Ammon's horn (tissue), 1 donor: ENCODE measurements at regions not wholly inside any gene's neighbourhood (a gene's known extent, or its start where the extent isn't known, plus 50 kb on each side); places are given as distances from the start of the nearest gene placed in this dataset.

ENCODE experiments used
- DNase-seq: peaks from one replicate; pipeline ENCODE4 v3.0.0-alpha.2; 2016; ENCODE audit warnings: low spot score

- no peak for DNase-seq
These were observed 50.4 kb upstream of the CTNNBL1 start for GRCh38 chr20:37643400-37643799.

DNA sequence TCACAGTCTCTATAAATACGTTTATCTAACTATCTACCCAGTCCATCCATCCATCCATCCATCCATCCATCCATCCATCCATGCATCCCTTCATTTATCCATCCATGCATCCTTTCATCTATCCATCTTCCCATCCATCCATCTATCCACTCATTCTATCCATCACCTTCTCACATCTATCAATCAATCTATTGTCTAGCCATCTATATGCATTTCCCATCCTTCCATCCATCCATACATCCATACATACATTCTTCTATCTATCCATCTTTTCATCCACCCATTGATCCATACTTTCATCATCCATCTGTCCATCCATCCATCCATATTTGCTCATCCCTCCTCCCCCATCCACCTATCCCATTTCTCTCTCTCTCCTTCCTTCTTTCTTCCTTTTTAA lies 51.6 kb upstream of the CTNNBL1 start:
- no peak for DNase-seq

GRCh38 chr20:37640600-37641561 lies 52.9 kb upstream of the CTNNBL1 start:
- no peak for DNase-seq

GRCh38 chr20:37638527-37638926 lies 55.3 kb upstream of the CTNNBL1 start:
- no peak for DNase-seq

DNA sequence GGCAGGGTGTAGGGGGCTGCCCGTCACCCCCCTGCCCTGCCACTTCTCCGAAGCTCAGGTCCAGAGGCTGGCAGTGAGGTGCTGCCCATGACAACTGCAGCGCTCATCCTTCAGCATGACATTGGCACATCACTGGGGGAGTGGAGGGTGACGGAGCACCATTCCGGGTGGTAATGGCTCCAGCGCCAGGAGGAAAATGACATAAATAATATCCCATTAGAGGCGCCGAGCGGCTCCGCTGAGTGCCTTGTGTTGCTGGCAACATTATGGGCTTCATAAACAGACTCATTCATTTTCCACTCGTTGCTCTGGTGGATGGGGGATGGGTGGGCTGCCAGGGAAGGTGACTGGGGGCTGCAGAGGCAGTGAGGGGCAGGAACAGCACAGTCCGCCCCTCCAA lies 56.9 kb upstream of the CTNNBL1 start:
- no peak for DNase-seq

DNA sequence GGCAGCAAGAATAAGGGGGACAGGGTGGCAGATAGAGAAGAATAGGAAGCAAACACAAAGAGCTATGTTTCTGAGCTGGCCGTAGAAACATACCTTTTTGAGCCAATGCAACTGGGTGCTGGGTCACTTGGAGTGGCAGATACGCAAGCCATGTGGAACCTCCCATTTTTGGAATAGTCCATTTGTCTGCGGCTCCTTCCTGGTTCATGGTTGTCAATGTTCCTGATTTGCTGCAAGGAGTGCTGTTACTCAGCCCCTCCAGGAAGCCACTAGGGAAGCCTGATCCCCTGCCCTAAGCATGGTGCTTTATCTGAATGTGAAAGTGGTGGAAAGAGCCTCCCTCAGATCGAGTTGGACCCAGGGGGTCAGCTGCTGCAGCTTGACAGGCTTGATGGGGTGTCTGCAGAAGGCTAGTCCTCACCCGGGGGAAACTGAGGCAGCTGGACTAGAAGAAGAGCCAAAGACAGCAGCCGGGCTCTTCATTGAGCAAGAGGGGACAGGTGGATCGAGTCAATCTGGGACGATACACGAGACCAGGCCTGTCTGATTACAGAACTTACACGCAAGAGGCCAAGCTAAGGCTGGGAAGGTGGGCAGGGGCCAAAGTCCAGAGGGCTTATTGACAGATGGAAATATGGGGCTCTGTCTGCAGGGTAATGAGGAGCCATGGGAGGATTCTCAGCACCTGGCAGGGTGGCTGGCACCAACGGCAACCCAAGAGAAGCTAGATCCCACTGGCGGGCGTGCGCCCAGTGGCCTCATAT lies 57.4 kb upstream of the CTNNBL1 start:
- no peak for DNase-seq

DNA sequence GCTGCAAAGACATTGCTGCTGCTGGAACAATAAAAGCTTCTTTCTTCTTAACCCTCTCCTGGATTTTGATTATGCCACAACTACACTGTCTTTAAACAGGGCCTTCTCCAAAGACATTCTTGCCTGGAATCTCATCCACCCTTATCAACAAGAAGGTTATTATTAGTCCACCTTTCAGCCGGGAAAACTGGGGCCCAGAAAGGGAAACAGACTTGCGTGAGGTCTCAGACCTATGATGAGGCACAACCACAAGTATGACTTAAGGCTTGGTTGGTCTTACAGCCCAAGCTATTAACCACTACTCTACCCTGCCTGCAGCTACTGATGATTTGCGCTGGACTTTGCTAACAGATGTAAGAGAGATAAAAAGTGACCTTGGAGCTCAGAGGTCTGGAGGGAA lies 62.8 kb upstream of the CTNNBL1 start:
- DNase-seq, result no peak

DNA sequence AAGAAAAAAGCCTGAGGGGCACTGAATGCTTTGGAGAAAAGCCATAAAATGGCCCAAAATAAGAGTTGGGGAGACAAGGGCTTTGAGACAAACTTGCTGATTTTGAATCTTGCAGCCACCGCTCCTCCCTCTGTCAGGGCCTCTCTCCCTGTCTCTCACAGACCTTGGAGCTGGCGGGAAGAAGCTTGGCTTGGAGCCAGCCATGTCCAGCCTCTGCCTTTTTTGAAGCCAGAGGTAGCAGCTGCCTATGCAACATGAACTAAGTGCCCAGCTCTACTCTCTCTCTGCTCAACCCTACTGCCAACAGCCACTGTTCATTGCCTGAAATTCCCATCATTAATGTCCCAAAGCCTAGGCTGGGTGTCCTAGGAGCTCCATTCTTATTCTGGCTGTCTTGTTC lies 63.7 kb upstream of the CTNNBL1 start:
- DNase-seq, result no peak

DNA sequence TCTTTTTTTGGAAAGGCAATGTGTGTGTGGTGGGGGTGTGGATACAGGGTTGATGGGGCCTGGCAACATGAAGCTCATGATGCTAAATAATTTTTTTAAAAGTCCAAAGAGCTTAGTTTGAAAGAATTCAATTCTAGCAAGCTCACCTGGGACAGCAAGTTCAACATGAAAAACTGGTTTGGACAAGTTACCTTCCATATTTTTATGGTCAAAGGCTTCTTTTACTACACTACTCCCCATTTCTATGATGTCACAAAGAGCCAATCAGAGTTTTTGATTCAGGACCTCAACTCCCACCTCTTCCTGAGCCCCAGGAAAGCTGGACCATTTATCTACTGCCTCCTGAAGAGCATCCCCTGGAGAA lies 66.1 kb upstream of the CTNNBL1 start:
- DNase-seq, result no peak

DNA sequence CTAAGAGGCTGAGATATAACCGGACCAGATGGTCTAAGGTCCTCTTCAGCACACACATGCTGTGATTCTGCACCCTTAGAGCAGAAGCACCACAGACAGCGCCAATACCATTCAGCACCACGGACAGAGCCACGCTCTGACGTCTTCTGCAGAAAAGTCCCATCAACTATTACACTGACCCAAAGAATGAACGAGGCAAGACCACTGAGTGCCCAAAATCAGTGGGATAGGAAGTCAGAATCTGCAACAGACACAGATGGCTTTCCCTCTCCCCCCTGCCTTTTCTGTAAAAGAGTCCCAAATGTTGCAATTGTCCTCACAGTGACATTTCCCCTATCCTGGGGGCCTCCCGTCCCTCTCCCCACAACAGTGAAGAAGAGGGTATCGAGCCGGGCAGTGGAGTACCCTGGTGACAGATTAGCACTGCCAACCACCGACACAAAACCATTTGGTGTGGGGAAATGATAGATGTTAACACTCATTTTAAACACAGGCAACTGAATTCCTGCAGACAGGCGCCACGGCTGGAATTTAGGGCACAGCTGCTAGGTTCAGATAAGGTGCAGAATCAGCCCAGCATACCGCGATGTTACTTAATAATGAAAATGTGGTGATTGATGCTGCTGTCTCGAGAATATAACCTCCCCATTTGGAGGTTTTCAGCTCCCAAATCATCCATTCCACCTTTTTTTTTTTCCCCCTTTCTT lies 66.6 kb upstream of the CTNNBL1 start:
- peak; percentile 35 for DNase-seq

- no peak for DNase-seq
These were observed 68.9 kb upstream of the CTNNBL1 start for GRCh38 chr20:37624963-37625362.

DNA sequence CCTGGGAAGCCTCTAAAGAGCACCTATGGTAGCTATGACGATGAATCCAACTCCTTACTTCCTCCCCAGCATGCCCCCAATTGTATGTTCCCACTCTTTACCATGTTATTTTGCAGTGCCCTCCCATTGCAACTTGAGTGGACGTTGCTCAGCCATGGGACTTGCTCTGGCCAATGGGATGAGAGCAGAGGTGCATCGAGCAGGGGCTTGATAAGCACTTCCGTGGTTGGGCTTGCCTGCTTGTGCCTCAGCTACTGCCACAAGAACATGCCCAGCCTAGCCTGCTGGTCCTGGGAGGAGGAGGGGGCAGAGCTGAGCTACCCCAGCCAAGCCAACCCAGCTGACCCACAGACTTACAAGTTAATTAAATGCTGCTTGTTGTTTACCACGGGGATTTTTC lies 71.1 kb upstream of the CTNNBL1 start:
- DNase-seq, result no peak

- DNase-seq, result no peak
These were observed 74.3 kb upstream of the CTNNBL1 start for GRCh38 chr20:37619496-37619895.

GRCh38 chr20:37616110-37616425 lies 77.8 kb upstream of the CTNNBL1 start:
- no peak for DNase-seq

DNA sequence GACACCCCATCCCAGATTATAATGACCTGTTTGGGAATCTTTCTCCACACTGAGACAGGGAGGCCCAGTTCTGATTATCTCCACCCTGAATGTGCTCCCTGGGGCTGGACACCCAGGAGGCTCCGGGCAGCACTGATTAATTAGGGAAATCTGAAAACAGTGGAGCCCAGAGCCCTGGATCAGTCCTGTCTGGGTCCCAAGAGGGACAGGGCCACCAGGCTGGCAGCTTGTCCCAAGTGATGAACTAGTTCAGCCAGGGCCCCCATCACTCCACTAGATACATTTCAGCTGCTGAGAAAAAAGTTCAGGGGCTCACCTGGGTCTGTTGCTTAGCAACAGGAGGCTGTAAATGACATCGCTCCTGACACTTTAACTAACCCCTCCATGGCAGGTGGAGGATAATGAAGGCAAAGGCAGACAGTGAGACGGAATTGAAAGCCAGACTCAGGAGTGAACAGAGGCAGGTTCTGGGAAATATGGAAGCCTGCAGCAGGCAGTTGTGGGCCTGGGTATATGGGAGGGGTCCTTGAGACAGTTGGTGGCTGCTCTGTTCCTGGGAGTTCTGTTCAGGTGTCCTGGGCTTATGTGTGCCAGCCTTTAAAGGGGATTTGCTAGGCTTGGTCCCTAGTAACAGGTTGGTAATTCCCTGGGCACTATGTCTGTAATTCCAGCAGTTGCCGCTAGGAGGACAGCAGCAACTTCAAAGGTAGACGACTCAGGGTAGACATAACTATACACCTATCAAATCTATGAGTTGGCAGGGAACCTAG lies 78.3 kb upstream of the CTNNBL1 start:
- no peak for DNase-seq

DNA sequence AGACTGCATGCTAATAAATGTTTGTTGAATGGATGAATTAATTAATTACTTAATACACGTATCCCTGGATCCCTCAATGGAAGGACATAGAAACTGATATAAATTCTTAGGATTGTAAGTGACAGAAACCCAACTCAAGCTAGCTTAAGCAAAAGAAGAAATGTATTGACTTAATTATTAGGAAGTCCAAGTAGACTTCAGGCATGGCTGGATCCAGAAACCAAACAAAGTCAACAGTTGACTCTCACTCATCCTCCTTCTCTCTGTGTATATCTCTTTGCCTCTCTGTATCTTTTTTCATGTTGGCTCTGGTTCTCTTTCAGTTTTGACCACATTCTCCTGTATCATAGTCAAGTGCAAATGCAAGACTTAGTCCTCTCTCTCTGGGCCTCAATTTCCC lies 82.0 kb upstream of the CTNNBL1 start:
- DNase-seq, result no peak

DNA sequence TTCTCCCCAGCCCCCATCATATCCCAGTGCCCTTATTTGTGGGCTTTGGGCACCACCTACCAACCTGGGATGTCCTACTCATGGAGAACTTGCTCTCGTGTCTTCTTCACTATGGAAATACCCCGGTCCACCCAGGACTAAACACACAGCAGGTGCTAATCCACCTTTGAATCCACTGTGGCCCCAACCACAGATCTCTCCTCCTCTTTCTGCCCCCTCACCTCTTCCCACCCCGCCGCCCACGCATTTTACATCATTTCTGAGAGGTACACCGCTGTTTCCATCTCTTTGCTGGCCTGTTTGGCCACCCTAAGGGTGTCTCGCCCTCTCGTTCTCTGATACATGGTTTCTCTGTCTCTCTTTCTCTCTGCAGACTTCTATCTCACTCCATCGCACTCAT lies 82.5 kb upstream of the CTNNBL1 start:
- DNase-seq, result no peak

DNA sequence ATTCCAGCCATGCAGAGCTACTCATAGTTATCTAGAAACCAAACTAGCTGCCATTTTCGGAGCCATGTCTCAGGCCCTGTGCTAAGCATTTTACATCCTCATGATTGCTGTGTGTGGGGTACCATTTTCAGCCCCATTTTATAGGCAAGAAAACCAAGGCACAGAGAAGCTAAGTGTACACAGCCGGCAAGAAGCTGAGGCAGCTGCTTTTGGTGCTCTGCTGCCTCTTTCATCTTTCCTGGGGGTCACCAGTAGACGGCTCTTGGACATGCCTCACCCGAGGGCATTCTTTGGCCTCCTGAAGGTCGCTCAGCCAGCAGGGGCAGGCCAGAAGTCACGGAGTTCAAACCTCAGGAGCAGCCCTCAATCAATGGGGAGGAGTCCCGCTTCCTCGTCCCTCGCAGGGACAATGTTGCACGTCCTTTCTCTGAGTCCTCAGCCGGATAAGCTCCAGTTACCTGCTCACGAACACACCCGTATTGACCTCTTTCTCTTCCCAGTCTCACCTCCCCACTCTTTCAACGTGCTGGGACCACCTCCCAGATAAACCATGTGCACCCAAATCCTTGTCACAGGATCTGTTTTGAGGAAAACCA lies 82.6 kb upstream of the BLCAP start:
- no peak for DNase-seq

GRCh38 chr20:37602634-37603033 lies 75.0 kb upstream of the BLCAP start:
- no peak for DNase-seq

DNA sequence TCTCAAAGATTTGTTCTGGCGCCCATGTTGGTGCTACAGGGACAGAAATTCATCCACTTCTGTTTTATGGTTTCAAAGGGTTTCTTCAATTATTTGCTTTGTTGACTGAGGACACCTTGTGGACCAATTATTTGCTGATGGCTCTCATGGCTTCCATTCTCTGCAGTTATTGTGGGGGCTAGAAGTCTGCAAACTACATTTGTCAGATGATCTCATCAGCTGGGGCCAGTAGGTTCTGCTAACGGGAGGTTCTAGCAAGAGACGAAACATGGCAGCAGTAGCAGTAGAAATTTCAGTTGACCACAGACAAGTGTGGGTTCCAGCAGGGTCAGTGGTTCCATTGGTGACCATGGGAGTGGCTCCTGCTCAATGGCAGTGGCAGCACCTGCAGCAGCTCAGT lies 72.8 kb upstream of the BLCAP start:
- no peak for DNase-seq

DNA sequence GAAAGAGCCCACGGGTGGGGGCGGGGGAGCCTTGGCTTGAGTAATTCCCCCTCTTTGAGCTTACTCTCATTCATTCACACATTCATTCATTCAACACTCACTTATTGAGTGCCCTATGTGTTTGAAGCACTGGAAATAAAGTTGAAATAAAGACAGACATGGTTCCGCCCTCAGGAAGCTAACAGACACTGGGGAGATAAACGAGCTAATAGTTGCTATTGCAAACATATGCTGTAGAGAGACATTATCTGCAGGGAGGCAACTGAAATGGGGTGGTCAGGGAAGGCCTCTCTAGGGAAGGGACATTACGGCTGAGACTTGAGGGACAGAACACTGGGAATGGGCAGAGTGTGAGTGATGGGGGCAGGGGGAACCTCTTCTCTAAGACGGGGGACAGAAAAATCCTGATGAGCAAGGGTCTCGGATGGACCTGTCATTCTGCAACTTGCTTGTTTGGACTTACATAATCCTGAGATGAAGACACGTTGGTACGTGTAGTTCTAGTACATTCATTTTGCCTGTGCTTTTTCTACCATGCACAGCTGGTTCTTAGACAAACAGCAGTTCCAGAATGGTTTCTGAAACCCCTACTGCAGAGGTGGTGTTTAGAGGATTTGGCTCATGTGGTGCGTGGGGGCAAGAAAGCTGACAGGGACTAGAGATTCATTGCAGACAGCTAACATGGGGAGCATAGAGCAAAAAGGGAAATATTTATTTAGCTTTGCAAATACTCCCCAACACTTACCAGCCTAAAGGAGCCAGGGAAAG lies 71.1 kb upstream of the BLCAP start:
- DNase-seq, result peak; percentile 40
